ENCODE measurements at regions not wholly inside any gene's neighbourhood (a gene's known extent, or its start where the extent isn't known, plus 50 kb on each side); places are given as distances from the start of the nearest gene placed in this dataset.

- no peaks in the 10 kb centered on the region for H3K27me3 Mint-ChIP-seq (ENCODE audit: insufficient read depth, low read depth, poor library complexity)
These were observed 462.4 kb upstream of the MARCKS start for GRCh38 chr6:113394729-113395128.

More at GRCh38 chr6:113394729-113395128, 462.4 kb upstream of the MARCKS start:
- Histone ChIP-seq H3K4me3 (no peak overlapping the region), H3K27me3 (ENCODE audit: insufficient read depth) (no peaks in the 10 kb centered on the region), H3K4me2 (no peak overlapping the region), H3K4me1 (ENCODE audit: insufficient read depth) (peaks cover 7% of the 10 kb centered on the region; the same call in 1 of the 2 replicates), H3K79me2 (replicated peaks; ENCODE audit: insufficient read depth) (no peaks in the 10 kb centered on the region), H4K20me1 (replicated peaks; ENCODE audit: insufficient read depth) (no peaks in the 10 kb centered on the region), H3F3A (replicated peaks; ENCODE audit: low read depth) (no peaks in the 10 kb centered on the region), H3K36me3 (ENCODE audit: insufficient read depth) (no peaks in the 10 kb centered on the region), H3K27ac (ENCODE audit: low read depth) (no peak overlapping the region), H3K9me2 (ENCODE audit: insufficient read depth) (no peaks in the 10 kb centered on the region), H2AFZ (no peak overlapping the region)
- Mint-ChIP-seq H3K4me1 (peaks cover 9% of the 10 kb centered on the region; the same call in 2 of the 3 replicates), H3K27ac (no peak overlapping the region), H3K4me3 (no peak overlapping the region), H3K36me3 (ENCODE audit: low read depth) (no peaks in the 10 kb centered on the region), H3K9me3 (no peaks in the 10 kb centered on the region)
- ATAC-seq (no peak), DNase-seq (ENCODE audit: low spot score) (no peak)
- no peak for TF ChIP-seq REST (IDR thresholded peaks at IDR 0.05; ENCODE audit: unreplicated experiment)
- no peak for TF ChIP-seq EZH2phosphoT487 (IDR thresholded peaks at IDR 0.05; ENCODE audit: unreplicated experiment)
- no peak for TF ChIP-seq EZH2 (IDR thresholded peaks at IDR 0.05; ENCODE audit: low read depth, unreplicated experiment)
- no peak for TF ChIP-seq CREB1 (CRISPR knock-in tag; IDR thresholded peaks at IDR 0.05; ENCODE audit: low read depth)
- no peak for TF ChIP-seq NANOG (IDR thresholded peaks at IDR 0.05; ENCODE audit: borderline replicate concordance)
- no peak for TF ChIP-seq ZNF331 (CRISPR knock-in tag; IDR thresholded peaks at IDR 0.05; ENCODE audit: low read depth)
- no peak for TF ChIP-seq STAT1 (IDR thresholded peaks at IDR 0.05; ENCODE audit: unreplicated experiment)
- no peak for TF ChIP-seq ZNF462 (CRISPR knock-in tag; IDR thresholded peaks at IDR 0.05)
- TF ChIP-seq ZNF114 (CRISPR knock-in tag; IDR thresholded peaks at IDR 0.05), result no peak
- no peak for TF ChIP-seq POLR2AphosphoS5 (IDR thresholded peaks at IDR 0.05; ENCODE audit: low read depth)
- TF ChIP-seq JUNB (IDR thresholded peaks at IDR 0.05; ENCODE audit: unreplicated experiment), result no peak
- TF ChIP-seq, protein P1, sequence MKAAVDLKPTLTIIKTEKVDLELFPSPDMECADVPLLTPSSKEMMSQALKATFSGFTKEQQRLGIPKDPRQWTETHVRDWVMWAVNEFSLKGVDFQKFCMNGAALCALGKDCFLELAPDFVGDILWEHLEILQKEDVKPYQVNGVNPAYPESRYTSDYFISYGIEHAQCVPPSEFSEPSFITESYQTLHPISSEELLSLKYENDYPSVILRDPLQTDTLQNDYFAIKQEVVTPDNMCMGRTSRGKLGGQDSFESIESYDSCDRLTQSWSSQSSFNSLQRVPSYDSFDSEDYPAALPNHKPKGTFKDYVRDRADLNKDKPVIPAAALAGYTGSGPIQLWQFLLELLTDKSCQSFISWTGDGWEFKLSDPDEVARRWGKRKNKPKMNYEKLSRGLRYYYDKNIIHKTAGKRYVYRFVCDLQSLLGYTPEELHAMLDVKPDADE (IDR thresholded peaks at IDR 0.05), result no peak
- TF ChIP-seq, protein P2, sequence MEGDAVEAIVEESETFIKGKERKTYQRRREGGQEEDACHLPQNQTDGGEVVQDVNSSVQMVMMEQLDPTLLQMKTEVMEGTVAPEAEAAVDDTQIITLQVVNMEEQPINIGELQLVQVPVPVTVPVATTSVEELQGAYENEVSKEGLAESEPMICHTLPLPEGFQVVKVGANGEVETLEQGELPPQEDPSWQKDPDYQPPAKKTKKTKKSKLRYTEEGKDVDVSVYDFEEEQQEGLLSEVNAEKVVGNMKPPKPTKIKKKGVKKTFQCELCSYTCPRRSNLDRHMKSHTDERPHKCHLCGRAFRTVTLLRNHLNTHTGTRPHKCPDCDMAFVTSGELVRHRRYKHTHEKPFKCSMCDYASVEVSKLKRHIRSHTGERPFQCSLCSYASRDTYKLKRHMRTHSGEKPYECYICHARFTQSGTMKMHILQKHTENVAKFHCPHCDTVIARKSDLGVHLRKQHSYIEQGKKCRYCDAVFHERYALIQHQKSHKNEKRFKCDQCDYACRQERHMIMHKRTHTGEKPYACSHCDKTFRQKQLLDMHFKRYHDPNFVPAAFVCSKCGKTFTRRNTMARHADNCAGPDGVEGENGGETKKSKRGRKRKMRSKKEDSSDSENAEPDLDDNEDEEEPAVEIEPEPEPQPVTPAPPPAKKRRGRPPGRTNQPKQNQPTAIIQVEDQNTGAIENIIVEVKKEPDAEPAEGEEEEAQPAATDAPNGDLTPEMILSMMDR (conservative IDR thresholded peaks at IDR 0.05; ENCODE audit: low read depth in 2 of 2), result no peak
